Neural progenitor cell (in vitro differentiated cells): ENCODE measurements at regions not wholly inside any gene's neighbourhood (a gene's known extent, or its start where the extent isn't known, plus 50 kb on each side); places are given as distances from the start of the nearest gene placed in this dataset.

Source experiments
- EZH2 ChIP-seq: fragments of 200-600 bp; sonication (generic); IDR thresholded peaks from 2 replicates; pipeline ENCODE4 v1.6.1; 2017; ENCODE audit warnings: antibody characterized with exemption, mild to moderate bottlenecking, moderate library complexity
- EZH2phosphoT487 ChIP-seq: fragments of 200-600 bp; sonication (generic); IDR thresholded peaks from 2 replicates; pipeline ENCODE4 v1.6.1; 2017; ENCODE audit warnings: antibody characterized with exemption
- TF ChIP-seq, protein P1 (sequence below): fragments of 200-600 bp; sonication (generic); IDR thresholded peaks from 2 replicates; pipeline ENCODE4 v1.5.1; 2017; ENCODE audit warnings: antibody characterized with exemption, mild to moderate bottlenecking

GRCh38 chr5:175253597-175253996 is 190.4 kb downstream of the DRD1 start:
- TF ChIP-seq, protein P1, sequence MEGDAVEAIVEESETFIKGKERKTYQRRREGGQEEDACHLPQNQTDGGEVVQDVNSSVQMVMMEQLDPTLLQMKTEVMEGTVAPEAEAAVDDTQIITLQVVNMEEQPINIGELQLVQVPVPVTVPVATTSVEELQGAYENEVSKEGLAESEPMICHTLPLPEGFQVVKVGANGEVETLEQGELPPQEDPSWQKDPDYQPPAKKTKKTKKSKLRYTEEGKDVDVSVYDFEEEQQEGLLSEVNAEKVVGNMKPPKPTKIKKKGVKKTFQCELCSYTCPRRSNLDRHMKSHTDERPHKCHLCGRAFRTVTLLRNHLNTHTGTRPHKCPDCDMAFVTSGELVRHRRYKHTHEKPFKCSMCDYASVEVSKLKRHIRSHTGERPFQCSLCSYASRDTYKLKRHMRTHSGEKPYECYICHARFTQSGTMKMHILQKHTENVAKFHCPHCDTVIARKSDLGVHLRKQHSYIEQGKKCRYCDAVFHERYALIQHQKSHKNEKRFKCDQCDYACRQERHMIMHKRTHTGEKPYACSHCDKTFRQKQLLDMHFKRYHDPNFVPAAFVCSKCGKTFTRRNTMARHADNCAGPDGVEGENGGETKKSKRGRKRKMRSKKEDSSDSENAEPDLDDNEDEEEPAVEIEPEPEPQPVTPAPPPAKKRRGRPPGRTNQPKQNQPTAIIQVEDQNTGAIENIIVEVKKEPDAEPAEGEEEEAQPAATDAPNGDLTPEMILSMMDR = no peak
- TF ChIP-seq EZH2 = no peak
- no peak for TF ChIP-seq EZH2phosphoT487
